OCI-LY7 (cell line): ENCODE measurements at regions not wholly inside any gene's neighbourhood (a gene's known extent, or its start where the extent isn't known, plus 50 kb on each side); places are given as distances from the start of the nearest gene placed in this dataset.

Experiments used
- BruUV-seq: library from RNA; stranded (reverse); fragments of 400-500 nt; replicated peaks from 2 replicates; lab custom pipeline; 2021; lab: Mats Ljungman, UMichigan
- CTCF ChIA-PET: fragments of 300-600 bp; sonication (Branson Sonifier 250); formaldehyde crosslinking; loops from one replicate; lab custom pipeline; 2022; ENCODE audit warnings: antibody characterized with exemption; ENCODE audit not compliant: unreplicated experiment; lab: Charles Lee
- POLR2A ChIA-PET: fragments of 300-600 bp; sonication (Branson Sonifier 250); formaldehyde crosslinking; loops from one replicate; lab custom pipeline; 2022; ENCODE audit warnings: antibody characterized with exemption; lab: Charles Lee
- DNase-seq: peaks from one replicate; pipeline ENCODE4 v3.0.0-alpha.2; 2015; ENCODE audit warnings: low spot score
- H2AFZ ChIP-seq: fragments of 200-600 bp; sonication (generic), shearing (Covaris generic); 2 replicates; pipeline ENCODE4 v1.6.1; 2014; ENCODE audit warnings: mild to moderate bottlenecking, antibody characterized with exemption, low read length, moderate library complexity
- H3K27ac ChIP-seq: fragments of 200-600 bp; sonication (generic); 2 replicates; pipeline ENCODE4 v1.5.1; 2014; ENCODE audit warnings: mixed run types, low read depth, mild to moderate bottlenecking, moderate library complexity, low read length, inconsistent platforms; ENCODE audit not compliant: poor library complexity, severe bottlenecking
- H3K36me3 ChIP-seq: fragments of 200-600 bp; sonication (generic); 2 replicates; pipeline ENCODE4 v1.6.1; 2014; ENCODE audit warnings: mild to moderate bottlenecking, antibody characterized with exemption, low read length, moderate library complexity, mixed read lengths; ENCODE audit not compliant: insufficient read depth
- H3K4me1 ChIP-seq: fragments of 200-600 bp; sonication (generic); 2 replicates; pipeline ENCODE4 v1.5.1; 2014; ENCODE audit warnings: mild to moderate bottlenecking, low read length; ENCODE audit not compliant: insufficient read depth, poor library complexity, severe bottlenecking
- H3K4me2 ChIP-seq: fragments of 200-600 bp; sonication (generic); 2 replicates; pipeline ENCODE4 v1.6.1; 2014; ENCODE audit warnings: mild to moderate bottlenecking, low read length
- H3K4me3 ChIP-seq: fragments of 200-600 bp; sonication (generic); 2 replicates; pipeline ENCODE4 v1.5.1; 2014; ENCODE audit warnings: mild to moderate bottlenecking, low read depth, low read length; ENCODE audit not compliant: poor library complexity, severe bottlenecking
- H3K79me2 ChIP-seq: fragments of 200-600 bp; sonication (generic); 2 replicates; pipeline ENCODE4 v1.6.1; 2016; ENCODE audit warnings: low read depth, mild to moderate bottlenecking, low read length, moderate library complexity, mixed read lengths; ENCODE audit not compliant: insufficient read depth
- H3K9me2 ChIP-seq: fragments of 200-600 bp; sonication (generic); 2 replicates; pipeline ENCODE4 v1.6.1; 2016; ENCODE audit warnings: mild to moderate bottlenecking, low read length, mixed read lengths; ENCODE audit not compliant: insufficient read depth
- H3K9me3 ChIP-seq: fragments of 200-600 bp; sonication (generic); 2 replicates; pipeline ENCODE4 v1.6.1; 2014; ENCODE audit warnings: mild to moderate bottlenecking, mixed run types, low read length, mixed read lengths
- H4K20me1 ChIP-seq: fragments of 200-600 bp; sonication (generic); 2 replicates; pipeline ENCODE4 v1.6.1; 2014; ENCODE audit warnings: mild to moderate bottlenecking, antibody characterized with exemption, low read length, moderate library complexity, mixed read lengths; ENCODE audit not compliant: insufficient read depth
- EZH2phosphoT487 ChIP-seq: fragments of 200-600 bp; sonication (generic); IDR thresholded peaks from 2 replicates; pipeline ENCODE4 v1.6.1; 2018; ENCODE audit warnings: low read depth, borderline replicate concordance, mild to moderate bottlenecking, mixed run types, antibody characterized with exemption, low read length, moderate library complexity, mixed read lengths
- intact Hi-C: fragments of 100-400 bp; cut with micrococcal nuclease; formaldehyde crosslinking; loops from one replicate; pipeline ENCODE4 v1.10.0; 2022; ENCODE audit not compliant: unreplicated experiment
- TF ChIP-seq, protein P1 (sequence below): fragments of 200-600 bp; sonication (generic); conservative IDR thresholded peaks from 2 replicates; pipeline ENCODE4 v1.5.1; 2014; ENCODE audit warnings: mild to moderate bottlenecking, antibody characterized with exemption, low read length, moderate library complexity, mixed read lengths

DNA sequence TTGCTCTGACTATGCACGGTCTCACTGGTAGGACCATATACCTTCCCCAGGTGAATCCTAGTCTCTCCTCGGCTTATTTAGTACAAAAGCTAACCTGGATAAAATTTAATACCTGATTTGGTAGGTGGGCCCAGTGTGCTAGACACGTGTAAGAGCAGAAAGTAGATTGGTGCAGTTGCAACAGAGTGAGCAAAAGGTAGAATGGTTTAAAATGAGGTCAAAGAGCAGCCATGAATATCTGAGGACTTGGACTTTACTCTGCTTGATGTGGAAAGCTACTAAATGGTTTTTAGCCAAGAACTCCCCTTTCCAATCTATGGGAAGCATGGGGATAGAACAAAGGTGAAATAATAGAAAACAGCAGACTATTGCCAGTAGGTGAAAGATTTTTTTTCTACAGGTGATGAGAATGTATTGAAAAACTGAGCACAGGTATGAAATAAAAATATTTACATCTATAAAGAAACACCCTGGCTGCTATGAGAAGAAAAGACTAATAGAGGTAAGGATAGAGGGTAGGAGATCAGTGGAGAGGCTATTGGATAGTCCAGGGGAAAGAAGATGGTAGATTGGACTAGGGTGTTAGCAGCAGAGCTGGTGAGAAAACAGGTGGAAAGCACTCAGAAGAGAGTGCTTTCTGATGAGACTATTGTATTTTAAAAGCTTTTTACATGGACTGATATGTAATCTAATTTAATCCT is 61.3 kb upstream of the BCL9 start:
- Histone ChIP-seq H4K20me1 (no peaks in the 10 kb centered on the region), H3K36me3 (no peaks in the 10 kb centered on the region), H3K9me3 (no peaks in the 10 kb centered on the region), H3K79me2 (no peaks in the 10 kb centered on the region), H2AFZ (no peak overlapping the region), H3K27ac (no peak overlapping the region), H3K9me2 (no peaks in the 10 kb centered on the region), H3K4me2 (no peak overlapping the region), H3K4me3 (no peak overlapping the region), H3K4me1 (no peaks in the 10 kb centered on the region)
- no TSS peak for BruUV-seq
- intact Hi-C loops, result no loop called here
- ChIA-PET CTCF (no interaction called here), POLR2A (no interaction called here)
- no peak for TF ChIP-seq EZH2phosphoT487
- TF ChIP-seq, protein P1, sequence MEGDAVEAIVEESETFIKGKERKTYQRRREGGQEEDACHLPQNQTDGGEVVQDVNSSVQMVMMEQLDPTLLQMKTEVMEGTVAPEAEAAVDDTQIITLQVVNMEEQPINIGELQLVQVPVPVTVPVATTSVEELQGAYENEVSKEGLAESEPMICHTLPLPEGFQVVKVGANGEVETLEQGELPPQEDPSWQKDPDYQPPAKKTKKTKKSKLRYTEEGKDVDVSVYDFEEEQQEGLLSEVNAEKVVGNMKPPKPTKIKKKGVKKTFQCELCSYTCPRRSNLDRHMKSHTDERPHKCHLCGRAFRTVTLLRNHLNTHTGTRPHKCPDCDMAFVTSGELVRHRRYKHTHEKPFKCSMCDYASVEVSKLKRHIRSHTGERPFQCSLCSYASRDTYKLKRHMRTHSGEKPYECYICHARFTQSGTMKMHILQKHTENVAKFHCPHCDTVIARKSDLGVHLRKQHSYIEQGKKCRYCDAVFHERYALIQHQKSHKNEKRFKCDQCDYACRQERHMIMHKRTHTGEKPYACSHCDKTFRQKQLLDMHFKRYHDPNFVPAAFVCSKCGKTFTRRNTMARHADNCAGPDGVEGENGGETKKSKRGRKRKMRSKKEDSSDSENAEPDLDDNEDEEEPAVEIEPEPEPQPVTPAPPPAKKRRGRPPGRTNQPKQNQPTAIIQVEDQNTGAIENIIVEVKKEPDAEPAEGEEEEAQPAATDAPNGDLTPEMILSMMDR, result no peak
- DNase-seq, result no peak

DNA sequence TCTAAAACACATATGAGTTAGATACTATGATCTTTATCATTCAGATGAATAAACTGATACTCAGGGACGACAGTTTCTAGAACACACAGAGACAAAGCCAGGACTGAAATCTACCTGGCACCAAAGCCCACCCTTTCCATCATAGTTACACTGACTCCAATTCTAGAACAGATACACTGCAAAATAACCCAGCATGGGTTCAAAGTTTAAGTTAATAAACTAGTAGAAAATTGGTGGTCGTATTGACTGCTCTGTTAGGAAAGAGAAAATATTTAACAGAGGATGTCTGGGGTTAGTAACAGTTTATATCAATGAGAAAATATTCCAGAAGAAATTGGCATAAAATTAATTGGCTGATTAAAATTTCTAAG is 60.8 kb upstream of the BCL9 start:
- Histone ChIP-seq H3K9me3 (no peaks in the 10 kb centered on the region), H3K27ac (no peak overlapping the region), H3K4me3 (no peak overlapping the region), H4K20me1 (no peaks in the 10 kb centered on the region), H3K4me1 (no peaks in the 10 kb centered on the region), H3K79me2 (no peaks in the 10 kb centered on the region), H3K9me2 (no peaks in the 10 kb centered on the region), H3K36me3 (no peaks in the 10 kb centered on the region), H2AFZ (no peak overlapping the region), H3K4me2 (no peak overlapping the region)
- TF ChIP-seq, protein P1, result no peak
- TF ChIP-seq EZH2phosphoT487, result no peak
- ChIA-PET CTCF (no interaction called here), POLR2A (no interaction called here)
- intact Hi-C loops, result no loop called here
- BruUV-seq, result no TSS peak
- no peak for DNase-seq

DNA sequence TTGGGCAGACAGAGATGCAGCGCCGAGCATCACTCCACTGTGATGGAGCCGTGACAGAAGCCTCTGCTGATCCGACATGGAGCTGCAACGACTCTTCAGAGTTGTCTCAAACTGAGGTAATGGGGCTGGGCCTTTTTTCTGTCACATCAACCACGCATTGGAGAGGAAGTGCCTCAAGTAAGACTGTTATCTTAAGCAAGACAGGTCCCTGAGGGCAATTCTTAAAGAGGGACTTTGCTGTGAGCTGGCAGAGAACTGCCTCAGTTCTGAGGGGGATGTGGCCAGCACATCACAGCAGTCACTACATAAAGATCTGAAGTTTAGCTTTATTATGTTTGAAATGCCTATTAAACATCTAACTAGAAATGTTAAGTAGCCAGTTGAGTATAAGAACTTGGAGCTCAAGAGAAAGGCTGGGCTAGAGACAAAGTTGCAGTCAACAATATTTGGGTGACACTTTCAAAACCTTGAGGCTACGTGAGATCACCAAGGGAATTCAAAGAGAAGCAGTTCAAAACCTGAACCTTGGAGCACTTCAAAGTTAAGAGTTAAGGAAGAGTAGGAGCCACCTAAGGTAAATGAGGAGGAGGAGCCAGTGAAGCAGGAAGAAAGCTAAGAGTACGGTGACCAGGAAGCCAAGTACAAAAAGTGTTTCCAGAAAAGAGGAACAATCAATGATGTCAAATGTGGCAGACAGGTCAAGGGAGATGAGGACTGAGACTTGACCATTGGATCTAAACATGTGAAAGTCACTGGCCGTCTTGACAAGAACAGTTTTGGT is 54.2 kb upstream of the BCL9 start:
- DNase-seq, result no peak
- BruUV-seq, result no TSS peak
- Histone ChIP-seq H3K4me3 (no peak overlapping the region), H3K4me2 (no peak overlapping the region), H3K79me2 (no peaks in the 10 kb centered on the region), H3K4me1 (no peaks in the 10 kb centered on the region), H3K9me2 (no peaks in the 10 kb centered on the region), H2AFZ (no peak overlapping the region), H3K27ac (no peak overlapping the region), H3K9me3 (no peaks in the 10 kb centered on the region), H4K20me1 (no peaks in the 10 kb centered on the region), H3K36me3 (no peaks in the 10 kb centered on the region)
- ChIA-PET POLR2A (interaction anchor here (0.7 to 1.0 kb wide), 2 partner anchors 47 to 125 kb away, joined by 3 to 5 read pairs; a partner anchor contains a TSS), CTCF (no interaction called here)
- no peak for TF ChIP-seq EZH2phosphoT487
- TF ChIP-seq, protein P1, result no peak
- intact Hi-C loops, result no loop called here
